AG04450 (cell line): ENCODE measurements at regions not wholly inside any gene's neighbourhood (a gene's known extent, or its start where the extent isn't known, plus 50 kb on each side); places are given as distances from the start of the nearest gene placed in this dataset.

ENCODE experiments used
- CTCF ChIA-PET: fragments of 300-600, 350-600 bp; formaldehyde crosslinking; extraction: SDS; loops from one replicate; lab custom pipeline; 2022; ENCODE audit warnings: antibody characterized with exemption, inconsistent platforms; lab: Charles Lee
- POLR2A ChIA-PET: fragments of 350-600 bp; formaldehyde crosslinking; extraction: SDS; loops from one replicate; lab custom pipeline; 2021; ENCODE audit warnings: antibody characterized with exemption, inconsistent platforms; lab: Yijun Ruan, JAX
- DNase-seq: peaks from one replicate; pipeline ENCODE4 v3.0.0-alpha.2; 2011; ENCODE audit warnings: low read depth, low spot score
- H3K27ac ChIP-seq: one replicate; pipeline ENCODE4 v1.5.1; 2012; ENCODE audit warnings: low read depth, low read length, control low read depth
- H3K27me3 ChIP-seq: one replicate; pipeline ENCODE4 v1.6.0; 2012; ENCODE audit warnings: low read length; ENCODE audit not compliant: control insufficient read depth, insufficient read depth
- H3K4me3 ChIP-seq: 2 replicates; pipeline ENCODE4 v1.5.1; 2011; ENCODE audit warnings: mild to moderate bottlenecking, low read depth, low read length, control low read depth
- H3K9me3 ChIP-seq: 2 replicates; pipeline ENCODE4 v1.5.1; 2012; ENCODE audit warnings: low read length; ENCODE audit not compliant: control insufficient read depth, insufficient read depth
- TF ChIP-seq, protein P1 (sequence below): IDR thresholded peaks from 2 replicates; pipeline ENCODE4 v1.5.1; 2011; ENCODE audit warnings: low read depth, low read length, control low read depth, inconsistent platforms

GRCh38 chr17:63071797-63072196 lies 105.8 kb downstream of the TANC2 start:
- no peaks in the 10 kb centered on the region for H3K9me3 ChIP-seq
- DNase-seq: no peak

DNA sequence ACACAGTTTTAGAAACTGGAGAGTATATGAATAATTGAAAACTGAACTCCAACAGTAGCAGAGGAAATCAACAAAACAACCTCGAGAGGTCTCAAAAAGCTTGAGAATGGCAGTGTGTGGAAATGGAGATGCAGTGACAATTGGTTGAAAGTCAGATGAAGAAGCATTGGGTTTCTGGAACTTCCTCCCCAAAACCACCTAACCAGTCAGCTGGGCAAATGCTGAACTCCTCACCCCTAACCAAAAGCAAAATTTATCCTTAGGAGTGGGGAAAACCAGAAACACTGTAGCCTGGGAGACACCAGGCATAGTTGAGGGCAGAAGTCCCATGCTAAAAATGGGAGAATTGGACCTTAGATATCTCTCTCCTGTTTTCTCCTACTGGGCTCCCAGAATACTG lies 109.9 kb downstream of the TANC2 start:
- H3K27ac ChIP-seq: no peak overlapping the region
- no peaks in the 10 kb centered on the region for H3K27me3 ChIP-seq
- no peaks in the 10 kb centered on the region for H3K9me3 ChIP-seq
- H3K4me3 ChIP-seq: no peak overlapping the region
- TF ChIP-seq, protein P1, sequence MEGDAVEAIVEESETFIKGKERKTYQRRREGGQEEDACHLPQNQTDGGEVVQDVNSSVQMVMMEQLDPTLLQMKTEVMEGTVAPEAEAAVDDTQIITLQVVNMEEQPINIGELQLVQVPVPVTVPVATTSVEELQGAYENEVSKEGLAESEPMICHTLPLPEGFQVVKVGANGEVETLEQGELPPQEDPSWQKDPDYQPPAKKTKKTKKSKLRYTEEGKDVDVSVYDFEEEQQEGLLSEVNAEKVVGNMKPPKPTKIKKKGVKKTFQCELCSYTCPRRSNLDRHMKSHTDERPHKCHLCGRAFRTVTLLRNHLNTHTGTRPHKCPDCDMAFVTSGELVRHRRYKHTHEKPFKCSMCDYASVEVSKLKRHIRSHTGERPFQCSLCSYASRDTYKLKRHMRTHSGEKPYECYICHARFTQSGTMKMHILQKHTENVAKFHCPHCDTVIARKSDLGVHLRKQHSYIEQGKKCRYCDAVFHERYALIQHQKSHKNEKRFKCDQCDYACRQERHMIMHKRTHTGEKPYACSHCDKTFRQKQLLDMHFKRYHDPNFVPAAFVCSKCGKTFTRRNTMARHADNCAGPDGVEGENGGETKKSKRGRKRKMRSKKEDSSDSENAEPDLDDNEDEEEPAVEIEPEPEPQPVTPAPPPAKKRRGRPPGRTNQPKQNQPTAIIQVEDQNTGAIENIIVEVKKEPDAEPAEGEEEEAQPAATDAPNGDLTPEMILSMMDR: no peak
- POLR2A ChIA-PET: no interaction called here
- DNase-seq: no peak
- CTCF ChIA-PET: no interaction called here

More at GRCh38 chr17:63071797-63072196, 105.8 kb downstream of the TANC2 start:
- H3K4me3 ChIP-seq: no peak overlapping the region
- ChIA-PET CTCF (no interaction called here), POLR2A (no interaction called here)
- TF ChIP-seq, protein P1: no peak
- no peaks in the 10 kb centered on the region for H3K27me3 ChIP-seq
- no peak overlapping the region for H3K27ac ChIP-seq

DNA sequence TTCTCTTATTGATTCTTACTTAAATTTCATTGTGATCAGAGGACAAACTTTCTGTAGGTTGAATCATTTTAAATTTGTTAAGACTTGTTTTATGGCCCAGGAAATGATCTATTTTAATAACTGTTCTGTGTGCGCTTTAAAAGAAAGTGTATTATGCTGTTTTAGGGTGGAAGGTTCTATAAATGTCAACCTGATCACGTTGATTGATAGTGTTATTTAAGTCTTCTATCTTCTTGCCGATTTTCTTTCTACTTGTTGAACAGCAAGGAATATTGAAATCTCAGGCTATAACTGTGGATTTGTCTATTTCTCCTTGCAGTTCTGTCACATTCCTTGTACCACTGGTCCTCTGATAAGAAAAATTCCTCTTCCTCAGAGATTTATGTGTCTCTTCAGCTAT lies 112.7 kb downstream of the TANC2 start:
- ChIA-PET CTCF (interaction anchor here (4.1 kb wide), 1 partner anchor 328 kb away, joined by 68 read pairs; no protein-coding TSS in a partner anchor), POLR2A (no interaction called here)
- DNase-seq: no peak
- H3K27ac ChIP-seq: no peak overlapping the region
- TF ChIP-seq, protein P1: no peak
- H3K4me3 ChIP-seq: no peak overlapping the region
- H3K9me3 ChIP-seq: no peaks in the 10 kb centered on the region
- H3K27me3 ChIP-seq: no peaks in the 10 kb centered on the region

DNA sequence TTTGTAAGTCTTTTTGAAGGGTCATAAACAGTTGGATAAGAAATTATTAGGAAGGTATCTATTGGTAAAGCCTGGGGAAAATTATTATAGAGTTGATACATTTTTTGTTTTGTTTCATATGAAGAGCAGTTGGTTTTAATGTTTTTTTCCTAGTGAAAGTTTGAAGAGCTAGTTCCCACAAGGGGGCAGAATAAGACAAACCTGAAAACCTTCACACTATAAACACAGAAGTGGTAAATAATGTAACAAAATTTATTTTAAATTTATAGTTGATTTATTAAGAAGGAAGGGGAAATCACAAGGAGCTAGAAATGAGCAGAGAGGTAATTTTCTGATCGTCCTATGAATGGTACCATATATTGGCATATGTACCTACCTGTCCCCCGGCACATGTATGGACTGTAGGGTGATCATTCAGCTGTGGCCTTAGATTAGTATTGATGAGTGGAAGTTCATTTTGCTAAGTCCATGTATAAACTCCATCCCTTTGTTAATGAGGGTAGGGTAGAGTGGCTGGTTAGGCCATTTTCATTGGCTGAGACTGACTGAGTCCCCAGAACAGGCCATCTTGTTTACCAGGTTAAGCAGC lies 116.3 kb downstream of the TANC2 start:
- peak; percentile 1 for DNase-seq
- Histone ChIP-seq H3K9me3 (no peaks in the 10 kb centered on the region), H3K27ac (no peak overlapping the region), H3K4me3 (no peak overlapping the region), H3K27me3 (no peaks in the 10 kb centered on the region)
- TF ChIP-seq, protein P1: peak; percentile 60
- POLR2A ChIA-PET: interaction anchor here (1.1 kb wide), 1 partner anchor 324 kb away, joined by 3 read pairs; no protein-coding TSS in a partner anchor
- CTCF ChIA-PET: interaction anchor here (0.6 to 4.1 kb wide), 16 partner anchors 9 to 374 kb away, joined by 3 to 68 read pairs (median 4); no protein-coding TSS in a partner anchor

DNA sequence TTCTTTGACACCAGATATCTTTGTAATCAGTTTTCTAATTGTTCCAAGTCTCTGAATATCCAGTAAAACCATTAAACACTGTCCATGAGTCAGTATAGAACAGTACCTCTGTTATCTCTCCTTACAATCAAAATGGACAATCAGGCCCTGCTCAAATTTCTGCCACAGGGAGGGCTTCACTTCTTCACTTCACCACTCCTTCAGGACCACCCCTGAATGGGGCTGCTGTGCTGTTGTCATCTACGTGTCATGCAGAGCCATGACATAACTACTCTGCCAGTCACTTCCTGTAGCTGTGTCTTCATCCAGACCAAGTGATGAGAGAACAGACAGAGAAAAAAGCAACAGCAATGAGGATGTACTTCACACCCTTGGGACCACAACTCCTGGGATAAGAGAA lies 116.9 kb downstream of the TANC2 start:
- ChIA-PET POLR2A (interaction anchor here (1.1 kb wide), 1 partner anchor 324 kb away, joined by 3 read pairs; no protein-coding TSS in a partner anchor), CTCF (interaction anchor here (0.7 to 4.1 kb wide), 14 partner anchors 9 to 374 kb away, joined by 3 to 68 read pairs (median 4); no protein-coding TSS in a partner anchor)
- H3K27ac ChIP-seq: no peak overlapping the region

More for the DNA sequence above, 116.9 kb downstream of the TANC2 start:
- H3K9me3 ChIP-seq: no peaks in the 10 kb centered on the region
- no peak for DNase-seq
- H3K27me3 ChIP-seq: no peaks in the 10 kb centered on the region
- TF ChIP-seq, protein P1: no peak
- H3K4me3 ChIP-seq: no peak overlapping the region
